H1 (cell line): ENCODE measurements at regions not wholly inside any gene's neighbourhood (a gene's known extent, or its start where the extent isn't known, plus 50 kb on each side); places are given as distances from the start of the nearest gene placed in this dataset.
"Not testable (repeated sequence)": the region's sequence is repeated elsewhere in the genome, so short reads cannot be mapped to it uniquely, and the experiment has no call there.

Source experiments
- CTCF ChIA-PET: fragments of 300-600 bp; sonication (Branson Sonifier 250); formaldehyde crosslinking; loops from one replicate; lab custom pipeline; 2021; ENCODE audit not compliant: partially characterized antibody; lab: Charles Lee
- POLR2A ChIA-PET: fragments of 300-600 bp; sonication (Branson Sonifier 250); formaldehyde crosslinking; loops from one replicate; lab custom pipeline; 2021; ENCODE audit warnings: inconsistent platforms; ENCODE audit not compliant: partially characterized antibody; lab: Charles Lee
- DNase-seq, 2 experiments: peaks; one replicate each; pipeline versions ENCODE4 v3.0.0 to v3.0.0-alpha.2; 2010 to 2022; ENCODE audit warnings: low spot score in 2 of 2, low read depth in 1 of 2, mixed read lengths in 1 of 2
- FAIRE-seq: peaks from 2 replicates; lab custom pipeline; 2011; peaks lifted over from hg19 to GRCh38; lab: Jason Lieb, UNC
- H2AFZ ChIP-seq: 2 replicates; pipeline ENCODE4 v1.8.1; 2012; ENCODE audit warnings: low read length, inconsistent platforms
- H2AK5ac ChIP-seq: 2 replicates; pipeline ENCODE4 v1.6.1; 2013; ENCODE audit warnings: low read depth, low read length
- H2BK120ac ChIP-seq: replicated peaks from 2 replicates; pipeline ENCODE3; 2013; ENCODE audit warnings: low read depth, low read length, inconsistent platforms
- H2BK12ac ChIP-seq: 2 replicates; pipeline ENCODE4 v1.6.1; 2013; ENCODE audit warnings: low read depth, low read length
- H2BK15ac ChIP-seq: 2 replicates; pipeline ENCODE4 v1.6.1; 2013; ENCODE audit warnings: low read length
- H2BK20ac ChIP-seq: 2 replicates; pipeline ENCODE4 v1.6.1; 2013; ENCODE audit warnings: low read length
- H2BK5ac ChIP-seq: 2 replicates; pipeline ENCODE4 v1.6.1; 2013; ENCODE audit warnings: low read depth, low read length
- H3K14ac ChIP-seq: 2 replicates; pipeline ENCODE4 v1.6.1; 2013; ENCODE audit warnings: inconsistent platforms; ENCODE audit not compliant: insufficient read length
- H3K18ac ChIP-seq: 2 replicates; pipeline ENCODE4 v1.6.1; 2013; ENCODE audit warnings: low read length; ENCODE audit errors: extremely low read depth
- H3K23ac ChIP-seq: 2 replicates; pipeline ENCODE4 v1.6.1; 2013; ENCODE audit warnings: inconsistent platforms; ENCODE audit not compliant: insufficient read length
- H3K23me2 ChIP-seq: 2 replicates; pipeline ENCODE4 v1.6.1; 2013; ENCODE audit warnings: low read depth, low read length
- H3K27ac ChIP-seq: 2 replicates; pipeline ENCODE4 v1.6.1; 2011; ENCODE audit warnings: low read depth, low read length, inconsistent platforms
- H3K27me3 ChIP-seq, 4 experiments: replicated peaks in 1 of 4; 1 replicate in 1 of 4; 2 replicates in 3 of 4; pipeline versions ENCODE4 v1.6.1 to v1.8.1; 2011 to 2013; ENCODE audit warnings: low read length in 3 of 4, mild to moderate bottlenecking in 3 of 4, inconsistent platforms in 2 of 4, mixed read lengths in 2 of 4, moderate library complexity in 1 of 4; ENCODE audit not compliant: control insufficient read depth in 3 of 4, insufficient read depth in 3 of 4; ENCODE audit errors: extremely low read depth in 1 of 4
- H3K36me3 ChIP-seq, 4 experiments: 2 replicates each; pipeline versions ENCODE4 v1.6.1 to v1.8.1; 2011 to 2013; ENCODE audit warnings: mild to moderate bottlenecking in 4 of 4, low read length in 3 of 4, moderate library complexity in 2 of 4, control low read depth in 1 of 4, inconsistent platforms in 1 of 4; ENCODE audit not compliant: insufficient read depth in 4 of 4, control insufficient read depth in 2 of 4
- H3K4ac ChIP-seq: replicated peaks from 2 replicates; pipeline ENCODE3; 2013; ENCODE audit warnings: low read length, low read depth, mixed read lengths, inconsistent platforms; ENCODE audit not compliant: insufficient read length
- H3K4me1 ChIP-seq, 4 experiments: replicated peaks in 1 of 4; 1 replicate in 1 of 4; 2 replicates in 3 of 4; pipeline versions ENCODE4 v1.6.1 to v1.8.1; 2011 to 2013; ENCODE audit warnings: low read length in 3 of 4, inconsistent platforms in 2 of 4, mixed read lengths in 1 of 4; ENCODE audit not compliant: insufficient read depth in 4 of 4, control insufficient read depth in 3 of 4
- H3K4me2 ChIP-seq, 2 experiments: 2 replicates each; pipeline versions ENCODE4 v1.6.1 to v1.8.1; 2011 to 2013; ENCODE audit warnings: low read depth in 2 of 2, low read length in 2 of 2, control low read depth in 1 of 2, inconsistent platforms in 1 of 2, mild to moderate bottlenecking in 1 of 2; ENCODE audit not compliant: insufficient read depth in 1 of 2
- H3K4me3 ChIP-seq, 4 experiments: fragments of 200-600, 300-600 bp in 1 of 4; sonication (generic), shearing (Covaris generic), sonication (Bioruptor Twin) in 1 of 4; 2 replicates each; pipeline versions ENCODE4 v1.5.1 to v1.8.1; 2011 to 2016; ENCODE audit warnings: low read length in 4 of 4, low read depth in 3 of 4, control low read depth in 2 of 4, inconsistent platforms in 2 of 4, mild to moderate bottlenecking in 2 of 4, mixed read lengths in 1 of 4, moderate library complexity in 1 of 4; ENCODE audit not compliant: insufficient read depth in 2 of 4; ENCODE audit errors: extremely low read depth in 1 of 4
- H3K56ac ChIP-seq: replicated peaks from 2 replicates; pipeline ENCODE3; 2013; ENCODE audit warnings: low read depth, mild to moderate bottlenecking, mixed read lengths, low read length, inconsistent platforms; ENCODE audit not compliant: insufficient read length
- H3K79me1 ChIP-seq: 2 replicates; pipeline ENCODE4 v1.6.1; 2013; ENCODE audit warnings: low read depth, low read length, control low read depth
- H3K79me2 ChIP-seq, 2 experiments: 2 replicates each; pipeline versions ENCODE4 v1.6.1 to v1.8.1; 2012 to 2013; ENCODE audit warnings: low read length in 2 of 2, mild to moderate bottlenecking in 2 of 2, inconsistent platforms in 1 of 2; ENCODE audit not compliant: insufficient read depth in 2 of 2, control insufficient read depth in 1 of 2
- H3K9ac ChIP-seq, 4 experiments: replicated peaks in 1 of 4; 1 replicate in 1 of 4; 2 replicates in 3 of 4; pipeline versions ENCODE4 v1.6.1 to v1.8.1; 2011 to 2013; ENCODE audit warnings: low read depth in 3 of 4, low read length in 3 of 4, control low read depth in 2 of 4, mild to moderate bottlenecking in 2 of 4, moderate library complexity in 2 of 4, inconsistent platforms in 1 of 4; ENCODE audit errors: extremely low read depth in 1 of 4
- H3K9me3 ChIP-seq, 2 experiments: 2 replicates each; pipeline versions ENCODE4 v1.6.1 to v1.8.1; 2012 to 2013; ENCODE audit warnings: mild to moderate bottlenecking in 2 of 2, moderate library complexity in 2 of 2, control low read depth in 1 of 2, inconsistent platforms in 1 of 2, low read depth in 1 of 2, low read length in 1 of 2, mixed read lengths in 1 of 2; ENCODE audit not compliant: insufficient read depth in 2 of 2
- H4K20me1 ChIP-seq, 2 experiments: replicated peaks in 1 of 2; 2 replicates each; pipeline versions ENCODE3 to v1.8.1; 2011 to 2013; ENCODE audit warnings: inconsistent platforms in 2 of 2, low read length in 2 of 2, mild to moderate bottlenecking in 1 of 2; ENCODE audit not compliant: insufficient read depth in 2 of 2, control insufficient read depth in 1 of 2
- H4K5ac ChIP-seq: 2 replicates; pipeline ENCODE4 v1.6.1; 2013; ENCODE audit warnings: low read length, low read depth, mixed read lengths, inconsistent platforms; ENCODE audit not compliant: insufficient read length
- H4K8ac ChIP-seq: 2 replicates; pipeline ENCODE4 v1.8.0; 2013; ENCODE audit warnings: mild to moderate bottlenecking, moderate library complexity, low read length, inconsistent platforms; ENCODE audit not compliant: insufficient read depth; ENCODE audit errors: extremely low read depth
- H4K91ac ChIP-seq: replicated peaks from 2 replicates; pipeline ENCODE3; 2013; ENCODE audit warnings: low read length, mixed read lengths, inconsistent platforms; ENCODE audit not compliant: insufficient read length
- ATF3 ChIP-seq: IDR thresholded peaks from 2 replicates; pipeline ENCODE4 v1.6.1; 2011; ENCODE audit warnings: low read depth, mild to moderate bottlenecking, low read length; ENCODE audit not compliant: insufficient read depth
- CEBPB ChIP-seq: IDR thresholded peaks from 2 replicates; pipeline ENCODE4 v1.6.1; 2012; ENCODE audit warnings: low read depth, low read length
- CHD1 ChIP-seq: IDR thresholded peaks from 2 replicates; pipeline ENCODE4 v1.6.1; 2012; ENCODE audit warnings: low read depth, low read length, improper control_type of control experiment
- WGBS, 2 experiments: shearing (Covaris generic) in 1 of 2; methylation state at CpG; one replicate each; pipeline versions ENCODE4 v1.1.6 to v1.1.7; 2013 to 2015; ENCODE audit warnings: low lambda C conversion rate in 2 of 2, mixed read lengths in 2 of 2, inconsistent platforms in 1 of 2, low coverage in 1 of 2, missing lambda C conversion rate in 1 of 2; ENCODE audit not compliant: insufficient replicate concordance in 2 of 2, insufficient coverage in 1 of 2, insufficient read length in 1 of 2; ENCODE audit errors: extremely low coverage in 1 of 2, missing lambda C conversion rate in 1 of 2; 5-methylcytosine and 5-hydroxymethylcytosine counted together

- no peak for TF ChIP-seq ATF3
- TF ChIP-seq CHD1, result no peak
- no peak for TF ChIP-seq CEBPB
- TF ChIP-seq, all 59 proteins: peak for 0
These were observed 116.4 kb downstream of the BMS1 start (continued) for GRCh38 chr10:42899036-42899435.

- H3K23me2 ChIP-seq, H2AK5ac ChIP-seq, H3K23ac ChIP-seq, H3K14ac ChIP-seq, H2BK5ac ChIP-seq, H2BK20ac ChIP-seq, CTCF ChIA-PET, H3K18ac ChIP-seq, H4K20me1 ChIP-seq, H3K79me2 ChIP-seq, H3K9ac ChIP-seq, H3K4me3 ChIP-seq, H3K79me1 ChIP-seq, H3K56ac ChIP-seq, H3K4me2 ChIP-seq, H4K8ac ChIP-seq, POLR2A ChIA-PET, H4K5ac ChIP-seq, H3K4me1 ChIP-seq, FAIRE-seq, H3K27ac ChIP-seq, H2AFZ ChIP-seq, H2BK120ac ChIP-seq, H3K36me3 ChIP-seq, H3K27me3 ChIP-seq, H2BK12ac ChIP-seq, H2BK15ac ChIP-seq, H4K91ac ChIP-seq, DNase-seq, H3K4ac ChIP-seq: not testable (repeated sequence)
- 92% methylated on average over 4 of the region's 24 CpGs; no CpG with 5 or more reads in 1 of the 2 experiments for WGBS, 2 experiments
- H3K9me3 ChIP-seq, result peaks cover 0 to 38% of the 10 kb centered on the region in 2 experiments; a peak in 2 of 4 replicates
These were observed 117.8 kb downstream of the BMS1 start for GRCh38 chr10:42900346-42900745.
